GM23338 (cell line): ENCODE measurements at regions not wholly inside any gene's neighbourhood (a gene's known extent, or its start where the extent isn't known, plus 50 kb on each side); places are given as distances from the start of the nearest gene placed in this dataset.

ENCODE experiments used
- CREB1 ChIP-seq: fragments of 250-450 bp; sonication (Bioruptor Pico); IDR thresholded peaks from 2 replicates; pipeline ENCODE4 v1.5.0; 2020; ENCODE audit warnings: low read depth, mild to moderate bottlenecking, moderate library complexity
- EZH2 ChIP-seq: fragments of 200-600 bp; sonication (generic); IDR thresholded peaks from one replicate; pipeline ENCODE4 v1.8.0; 2017; ENCODE audit warnings: antibody characterized with exemption, mild to moderate bottlenecking, low read depth; ENCODE audit not compliant: unreplicated experiment
- STAT1 ChIP-seq: IDR thresholded peaks from one replicate; pipeline ENCODE4 v1.6.1; 2016; ENCODE audit warnings: antibody characterized with exemption; ENCODE audit not compliant: unreplicated experiment
- TF ChIP-seq, protein P1 (sequence below): fragments of 250-450 bp; sonication (Bioruptor Pico); IDR thresholded peaks from 2 replicates; pipeline ENCODE4 v1.5.0; 2020; ENCODE audit warnings: mild to moderate bottlenecking, moderate library complexity
- TF ChIP-seq, protein P2 (sequence below): IDR thresholded peaks from one replicate; pipeline ENCODE4 v1.6.1; 2018; ENCODE audit warnings: antibody characterized with exemption; ENCODE audit not compliant: unreplicated experiment

DNA sequence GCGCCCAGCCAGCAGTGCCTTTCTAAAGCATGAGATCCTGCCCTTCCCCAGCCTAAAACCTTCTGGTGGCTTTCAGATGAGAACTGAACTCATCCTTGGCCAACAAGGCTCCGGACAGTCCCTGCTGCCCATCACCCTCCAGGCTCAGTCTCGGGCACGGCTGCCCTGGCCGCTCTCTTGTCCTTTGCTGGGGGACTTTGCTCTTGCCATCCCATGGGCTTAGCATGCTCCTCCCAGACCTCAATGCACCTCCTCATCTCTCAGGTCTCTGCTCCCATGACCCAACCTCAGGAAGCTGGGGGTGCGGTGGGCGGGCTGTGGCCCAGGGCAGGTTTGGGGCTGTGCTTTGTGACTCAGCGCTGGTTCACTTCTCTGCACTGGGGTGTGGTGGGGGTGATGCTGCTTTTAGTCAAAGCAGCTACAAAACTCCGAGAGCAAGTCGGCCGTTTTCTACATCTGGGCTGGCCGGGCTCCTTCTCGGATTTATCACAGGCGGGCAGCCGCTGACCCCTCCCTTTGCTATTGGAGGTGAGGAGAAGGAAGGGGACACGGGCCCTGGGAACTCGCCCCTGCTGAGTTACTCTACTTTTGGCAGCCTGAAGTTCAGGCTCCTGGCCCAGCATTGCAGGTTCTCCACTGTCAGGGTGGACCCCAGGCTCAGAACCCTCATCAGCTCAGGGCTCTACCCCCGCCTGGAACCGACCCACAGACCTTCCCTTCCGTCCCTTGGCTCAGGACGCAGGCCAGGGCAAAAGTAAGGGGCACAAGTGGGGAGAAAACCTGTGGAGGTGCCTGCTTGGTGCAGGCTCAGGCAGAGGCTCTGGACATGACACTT lies 90.6 kb upstream of the TAF1B start (continued):
- TF ChIP-seq, protein P1, sequence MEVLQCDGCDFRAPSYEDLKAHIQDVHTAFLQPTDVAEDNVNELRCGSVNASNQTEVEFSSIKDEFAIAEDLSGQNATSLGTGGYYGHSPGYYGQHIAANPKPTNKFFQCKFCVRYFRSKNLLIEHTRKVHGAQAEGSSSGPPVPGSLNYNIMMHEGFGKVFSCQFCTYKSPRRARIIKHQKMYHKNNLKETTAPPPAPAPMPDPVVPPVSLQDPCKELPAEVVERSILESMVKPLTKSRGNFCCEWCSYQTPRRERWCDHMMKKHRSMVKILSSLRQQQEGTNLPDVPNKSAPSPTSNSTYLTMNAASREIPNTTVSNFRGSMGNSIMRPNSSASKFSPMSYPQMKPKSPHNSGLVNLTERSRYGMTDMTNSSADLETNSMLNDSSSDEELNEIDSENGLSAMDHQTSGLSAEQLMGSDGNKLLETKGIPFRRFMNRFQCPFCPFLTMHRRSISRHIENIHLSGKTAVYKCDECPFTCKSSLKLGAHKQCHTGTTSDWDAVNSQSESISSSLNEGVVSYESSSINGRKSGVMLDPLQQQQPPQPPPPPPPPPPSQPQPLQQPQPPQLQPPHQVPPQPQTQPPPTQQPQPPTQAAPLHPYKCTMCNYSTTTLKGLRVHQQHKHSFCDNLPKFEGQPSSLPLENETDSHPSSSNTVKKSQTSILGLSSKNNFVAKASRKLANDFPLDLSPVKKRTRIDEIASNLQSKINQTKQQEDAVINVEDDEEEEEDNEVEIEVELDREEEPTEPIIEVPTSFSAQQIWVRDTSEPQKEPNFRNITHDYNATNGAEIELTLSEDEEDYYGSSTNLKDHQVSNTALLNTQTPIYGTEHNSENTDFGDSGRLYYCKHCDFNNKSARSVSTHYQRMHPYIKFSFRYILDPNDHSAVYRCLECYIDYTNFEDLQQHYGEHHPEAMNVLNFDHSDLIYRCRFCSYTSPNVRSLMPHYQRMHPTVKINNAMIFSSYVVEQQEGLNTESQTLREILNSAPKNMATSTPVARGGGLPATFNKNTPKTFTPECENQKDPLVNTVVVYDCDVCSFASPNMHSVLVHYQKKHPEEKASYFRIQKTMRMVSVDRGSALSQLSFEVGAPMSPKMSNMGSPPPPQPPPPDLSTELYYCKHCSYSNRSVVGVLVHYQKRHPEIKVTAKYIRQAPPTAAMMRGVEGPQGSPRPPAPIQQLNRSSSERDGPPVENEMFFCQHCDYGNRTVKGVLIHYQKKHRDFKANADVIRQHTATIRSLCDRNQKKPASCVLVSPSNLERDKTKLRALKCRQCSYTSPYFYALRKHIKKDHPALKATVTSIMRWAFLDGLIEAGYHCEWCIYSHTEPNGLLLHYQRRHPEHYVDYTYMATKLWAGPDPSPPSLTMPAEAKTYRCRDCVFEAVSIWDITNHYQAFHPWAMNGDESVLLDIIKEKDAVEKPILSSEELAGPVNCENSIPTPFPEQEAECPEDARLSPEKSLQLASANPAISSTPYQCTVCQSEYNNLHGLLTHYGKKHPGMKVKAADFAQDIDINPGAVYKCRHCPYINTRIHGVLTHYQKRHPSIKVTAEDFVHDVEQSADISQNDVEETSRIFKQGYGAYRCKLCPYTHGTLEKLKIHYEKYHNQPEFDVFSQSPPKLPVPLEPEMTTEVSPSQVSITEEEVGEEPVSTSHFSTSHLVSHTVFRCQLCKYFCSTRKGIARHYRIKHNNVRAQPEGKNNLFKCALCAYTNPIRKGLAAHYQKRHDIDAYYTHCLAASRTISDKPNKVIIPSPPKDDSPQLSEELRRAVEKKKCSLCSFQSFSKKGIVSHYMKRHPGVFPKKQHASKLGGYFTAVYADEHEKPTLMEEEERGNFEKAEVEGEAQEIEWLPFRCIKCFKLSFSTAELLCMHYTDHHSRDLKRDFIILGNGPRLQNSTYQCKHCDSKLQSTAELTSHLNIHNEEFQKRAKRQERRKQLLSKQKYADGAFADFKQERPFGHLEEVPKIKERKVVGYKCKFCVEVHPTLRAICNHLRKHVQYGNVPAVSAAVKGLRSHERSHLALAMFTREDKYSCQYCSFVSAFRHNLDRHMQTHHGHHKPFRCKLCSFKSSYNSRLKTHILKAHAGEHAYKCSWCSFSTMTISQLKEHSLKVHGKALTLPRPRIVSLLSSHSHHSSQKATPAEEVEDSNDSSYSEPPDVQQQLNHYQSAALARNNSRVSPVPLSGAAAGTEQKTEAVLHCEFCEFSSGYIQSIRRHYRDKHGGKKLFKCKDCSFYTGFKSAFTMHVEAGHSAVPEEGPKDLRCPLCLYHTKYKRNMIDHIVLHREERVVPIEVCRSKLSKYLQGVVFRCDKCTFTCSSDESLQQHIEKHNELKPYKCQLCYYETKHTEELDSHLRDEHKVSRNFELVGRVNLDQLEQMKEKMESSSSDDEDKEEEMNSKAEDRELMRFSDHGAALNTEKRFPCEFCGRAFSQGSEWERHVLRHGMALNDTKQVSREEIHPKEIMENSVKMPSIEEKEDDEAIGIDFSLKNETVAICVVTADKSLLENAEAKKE (CRISPR knock-in tag), result no peak
- TF ChIP-seq EZH2 (no peak), STAT1 (no peak), CREB1 (CRISPR knock-in tag) (no peak)
- TF ChIP-seq, protein P2, sequence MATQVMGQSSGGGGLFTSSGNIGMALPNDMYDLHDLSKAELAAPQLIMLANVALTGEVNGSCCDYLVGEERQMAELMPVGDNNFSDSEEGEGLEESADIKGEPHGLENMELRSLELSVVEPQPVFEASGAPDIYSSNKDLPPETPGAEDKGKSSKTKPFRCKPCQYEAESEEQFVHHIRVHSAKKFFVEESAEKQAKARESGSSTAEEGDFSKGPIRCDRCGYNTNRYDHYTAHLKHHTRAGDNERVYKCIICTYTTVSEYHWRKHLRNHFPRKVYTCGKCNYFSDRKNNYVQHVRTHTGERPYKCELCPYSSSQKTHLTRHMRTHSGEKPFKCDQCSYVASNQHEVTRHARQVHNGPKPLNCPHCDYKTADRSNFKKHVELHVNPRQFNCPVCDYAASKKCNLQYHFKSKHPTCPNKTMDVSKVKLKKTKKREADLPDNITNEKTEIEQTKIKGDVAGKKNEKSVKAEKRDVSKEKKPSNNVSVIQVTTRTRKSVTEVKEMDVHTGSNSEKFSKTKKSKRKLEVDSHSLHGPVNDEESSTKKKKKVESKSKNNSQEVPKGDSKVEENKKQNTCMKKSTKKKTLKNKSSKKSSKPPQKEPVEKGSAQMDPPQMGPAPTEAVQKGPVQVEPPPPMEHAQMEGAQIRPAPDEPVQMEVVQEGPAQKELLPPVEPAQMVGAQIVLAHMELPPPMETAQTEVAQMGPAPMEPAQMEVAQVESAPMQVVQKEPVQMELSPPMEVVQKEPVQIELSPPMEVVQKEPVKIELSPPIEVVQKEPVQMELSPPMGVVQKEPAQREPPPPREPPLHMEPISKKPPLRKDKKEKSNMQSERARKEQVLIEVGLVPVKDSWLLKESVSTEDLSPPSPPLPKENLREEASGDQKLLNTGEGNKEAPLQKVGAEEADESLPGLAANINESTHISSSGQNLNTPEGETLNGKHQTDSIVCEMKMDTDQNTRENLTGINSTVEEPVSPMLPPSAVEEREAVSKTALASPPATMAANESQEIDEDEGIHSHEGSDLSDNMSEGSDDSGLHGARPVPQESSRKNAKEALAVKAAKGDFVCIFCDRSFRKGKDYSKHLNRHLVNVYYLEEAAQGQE, result no peak
